NCI-H1417 (cell line): ENCODE measurements at regions not wholly inside any gene's neighbourhood (a gene's known extent, or its start where the extent isn't known, plus 50 kb on each side); places are given as distances from the start of the nearest gene placed in this dataset.
A peak's percentile ranks its signal among the peaks of the same experiment; 100 is the strongest.

Experiments
- DNase-seq, 3 experiments: peaks; one replicate each; lab custom pipeline; 2025; lab: John Stamatoyannopoulos, UW

- no peak for DNase-seq
Observed at GRCh38 chr2:216808805-216809425, 50.9 kb downstream of the TNP1 start.

- DNase-seq: peak in 1 of 3 experiments; percentile 70
Observed at GRCh38 chr2:216807857-216808272, 52.0 kb downstream of the TNP1 start.

GRCh38 chr2:216804357-216805350 is 55.2 kb downstream of the TNP1 start:
- no peak for DNase-seq

- no peak for DNase-seq
Observed at GRCh38 chr2:216803791-216804190, 56.1 kb downstream of the TNP1 start.

- no peak for DNase-seq
Observed at GRCh38 chr2:216802516-216803215, 57.2 kb downstream of the TNP1 start.

GRCh38 chr2:216800836-216801235 is 59.0 kb downstream of the TNP1 start:
- DNase-seq: no peak

- DNase-seq: no peak
Observed at GRCh38 chr2:216799873-216800431, 59.9 kb downstream of the TNP1 start.

- peak in 1 of 3 experiments; percentile 20 for DNase-seq
Observed at GRCh38 chr2:216796115-216796840, 63.6 kb downstream of the TNP1 start.

- no peak for DNase-seq
Observed at GRCh38 chr2:216793386-216793785, 66.5 kb downstream of the TNP1 start.

GRCh38 chr2:216792222-216793021 is 67.4 kb downstream of the TNP1 start:
- DNase-seq: peak in 2 of 3 experiments; percentile 13 to 37

GRCh38 chr2:216791303-216791702 is 68.6 kb downstream of the TNP1 start:
- no peak for DNase-seq

GRCh38 chr2:216789081-216789480 is 70.8 kb downstream of the TNP1 start:
- DNase-seq: no peak

GRCh38 chr2:216787851-216788540 is 71.9 kb downstream of the TNP1 start:
- DNase-seq: peak in 2 of 3 experiments; percentile 26 to 70

- DNase-seq: no peak
Observed at GRCh38 chr2:216786676-216787075, 73.2 kb downstream of the TNP1 start.

- no peak for DNase-seq
Observed at GRCh38 chr2:216784456-216784855, 75.4 kb downstream of the TNP1 start.

GRCh38 chr2:216781709-216782108 is 78.2 kb downstream of the TNP1 start:
- DNase-seq: no peak

- DNase-seq: no peak
Observed at GRCh38 chr2:216780843-216781242, 79.0 kb downstream of the TNP1 start.

GRCh38 chr2:216777637-216778273 is 82.1 kb downstream of the TNP1 start:
- peak in 2 of 3 experiments; percentile 22 to 52 for DNase-seq

GRCh38 chr2:216776066-216776850 is 80.9 kb upstream of the IGFBP5 start:
- peak in 2 of 3 experiments; percentile 50 to 61 for DNase-seq
